ENCODE measurements at regions not wholly inside any gene's neighbourhood (a gene's known extent, or its start where the extent isn't known, plus 50 kb on each side); places are given as distances from the start of the nearest gene placed in this dataset.

DNA sequence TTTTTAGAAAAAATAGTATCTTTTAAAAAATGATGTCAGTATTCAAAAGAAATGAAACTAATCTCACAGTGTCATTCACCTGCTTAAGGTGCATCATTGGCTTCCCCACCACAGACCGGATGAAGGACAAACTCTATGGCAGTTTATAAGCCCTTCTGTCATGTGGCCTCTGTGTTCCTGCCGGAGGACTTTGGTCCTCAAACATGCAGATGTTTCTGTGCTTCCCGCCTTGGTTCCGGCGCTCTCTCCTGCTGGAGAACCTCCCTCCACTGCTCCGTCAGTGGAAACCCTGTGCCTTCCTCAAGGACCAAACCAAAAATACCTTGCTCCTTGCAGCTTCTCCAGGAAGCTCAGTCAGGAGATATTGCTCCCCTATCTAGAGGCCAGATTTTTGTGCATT is 326.3 kb downstream of the UACA start:
- ATAC-seq (ENCODE audit: low read depth), result no peak
- Histone ChIP-seq H3K79me1 (ENCODE audit: low read depth in 1 of 2, low read length in 2 of 2) (no peaks in the 10 kb centered on the region), H3K9me1 (ENCODE audit: insufficient read depth, low read length) (peaks cover 3% of the 10 kb centered on the region; the same call in 1 of the 2 replicates), H4K91ac (ENCODE audit: insufficient read depth, low read depth, low read length) (no peak overlapping the region), H3K27me3 (ENCODE audit: control insufficient read depth, insufficient read depth, low read length) (peaks cover 77% of the 10 kb centered on the region), H2BK15ac (ENCODE audit: low read depth, low read length) (no peak overlapping the region), H2AFZ (replicated peaks; ENCODE audit: low read length, poor library complexity) (no peak overlapping the region), H3K56ac (ENCODE audit: extremely low read depth, insufficient read depth, low read length) (no peak overlapping the region), H2BK5ac (ENCODE audit: low read depth, low read length, poor library complexity, severe bottlenecking) (no peak overlapping the region), H3K4ac (ENCODE audit: low read depth, low read length) (no peak overlapping the region), H3K4me1 (ENCODE audit: control insufficient read depth, insufficient read depth, low read length) (no peaks in the 10 kb centered on the region), H2AK5ac (ENCODE audit: low read depth, low read length) (no peak overlapping the region), H4K8ac (ENCODE audit: low read depth in 2 of 2, low read length in 2 of 2) (no peak overlapping the region), H3K18ac (ENCODE audit: low read depth, low read length) (no peak overlapping the region), H4K5ac (ENCODE audit: low read depth, low read length) (no peak overlapping the region), H3K36me3 (ENCODE audit: control insufficient read depth, insufficient read depth, low read length) (no peaks in the 10 kb centered on the region), H4K20me1 (ENCODE audit: insufficient read depth, low read length) (no peaks in the 10 kb centered on the region), H3K14ac (replicated peaks; ENCODE audit: low read depth, low read length) (no peak overlapping the region), H2BK20ac (ENCODE audit: low read depth, low read length) (no peak overlapping the region), H3K4me2 (ENCODE audit: low read depth, low read length) (no peak overlapping the region), H3K23ac (ENCODE audit: low read depth, low read length) (no peak overlapping the region), H3K9me3 (ENCODE audit: control insufficient read depth, insufficient read depth, low read length) (no peaks in the 10 kb centered on the region), H3K9ac (ENCODE audit: low read depth, low read length) (no peak overlapping the region), H3K4me3 (ENCODE audit: insufficient read depth, low read depth, low read length) (no peak overlapping the region), H3K27ac (ENCODE audit: insufficient read depth, low read length) (no peak overlapping the region), H2AK9ac (replicated peaks; ENCODE audit: low read depth, low read length, poor library complexity) (no peak overlapping the region), H2BK120ac (ENCODE audit: low read depth, low read length) (no peak overlapping the region)
- ChIA-PET CTCF (no interaction called here), POLR2A (ENCODE audit: unreplicated experiment) (no interaction called here)
- intact Hi-C loops (cut with micrococcal nuclease) (no loop called here), dilution Hi-C loops (cut with HindIII; ENCODE audit: low sequenced_read_pairs, unreplicated experiment) (no loop called here), in situ Hi-C loops (cut with MboI; ENCODE audit: low sequenced_read_pairs) (no loop called here)
- TF ChIP-seq BHLHE40 (IDR thresholded peaks at IDR 0.05; ENCODE audit: low read depth, low read length) (no peak), MAFK (IDR thresholded peaks at IDR 0.05; ENCODE audit: low read depth, low read length) (no peak), RFX5 (IDR thresholded peaks at IDR 0.05; ENCODE audit: low read depth, low read length) (no peak), CEBPB (IDR thresholded peaks at IDR 0.05; ENCODE audit: low read depth, low read length) (no peak), SMC3 (IDR thresholded peaks at IDR 0.05; ENCODE audit: low read depth, low read length) (no peak)
- TF ChIP-seq, protein P1, sequence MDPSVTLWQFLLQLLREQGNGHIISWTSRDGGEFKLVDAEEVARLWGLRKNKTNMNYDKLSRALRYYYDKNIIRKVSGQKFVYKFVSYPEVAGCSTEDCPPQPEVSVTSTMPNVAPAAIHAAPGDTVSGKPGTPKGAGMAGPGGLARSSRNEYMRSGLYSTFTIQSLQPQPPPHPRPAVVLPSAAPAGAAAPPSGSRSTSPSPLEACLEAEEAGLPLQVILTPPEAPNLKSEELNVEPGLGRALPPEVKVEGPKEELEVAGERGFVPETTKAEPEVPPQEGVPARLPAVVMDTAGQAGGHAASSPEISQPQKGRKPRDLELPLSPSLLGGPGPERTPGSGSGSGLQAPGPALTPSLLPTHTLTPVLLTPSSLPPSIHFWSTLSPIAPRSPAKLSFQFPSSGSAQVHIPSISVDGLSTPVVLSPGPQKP (IDR thresholded peaks at IDR 0.05; ENCODE audit: borderline replicate concordance, low read depth, low read length), result no peak
- BruUV-seq (replicated peaks), result no TSS peak
- WGBS, 2 experiments (ENCODE audit: extremely low coverage in 2 of 2, insufficient read length in 1 of 2), result 93% methylated on average over 6 of the region's 6 CpGs; no CpG with 5 or more reads in 1 of the 2 experiments
- no peak for DNase-seq
